GM12865 (cell line): ENCODE measurements at regions not wholly inside any gene's neighbourhood (a gene's known extent, or its start where the extent isn't known, plus 50 kb on each side); places are given as distances from the start of the nearest gene placed in this dataset.

ENCODE experiments used
- DNase-seq: peaks from one replicate; pipeline ENCODE4 v3.0.0; 2010; ENCODE audit warnings: low read depth
- H3K4me3 ChIP-seq: 2 replicates; pipeline ENCODE4 v1.5.1; 2011; ENCODE audit warnings: mild to moderate bottlenecking, low read depth, low read length, control low read depth
- TF ChIP-seq, protein P1 (sequence below): IDR thresholded peaks from 2 replicates; pipeline ENCODE4 v1.5.1; 2011; ENCODE audit warnings: low read length, control low read depth, low read depth, inconsistent platforms; ENCODE audit not compliant: insufficient read depth; ENCODE audit errors: missing control alignments

GRCh38 chr3:25107918-25108617 is 320.0 kb upstream of the RARB start:
- DNase-seq, result no peak
- TF ChIP-seq, protein P1, sequence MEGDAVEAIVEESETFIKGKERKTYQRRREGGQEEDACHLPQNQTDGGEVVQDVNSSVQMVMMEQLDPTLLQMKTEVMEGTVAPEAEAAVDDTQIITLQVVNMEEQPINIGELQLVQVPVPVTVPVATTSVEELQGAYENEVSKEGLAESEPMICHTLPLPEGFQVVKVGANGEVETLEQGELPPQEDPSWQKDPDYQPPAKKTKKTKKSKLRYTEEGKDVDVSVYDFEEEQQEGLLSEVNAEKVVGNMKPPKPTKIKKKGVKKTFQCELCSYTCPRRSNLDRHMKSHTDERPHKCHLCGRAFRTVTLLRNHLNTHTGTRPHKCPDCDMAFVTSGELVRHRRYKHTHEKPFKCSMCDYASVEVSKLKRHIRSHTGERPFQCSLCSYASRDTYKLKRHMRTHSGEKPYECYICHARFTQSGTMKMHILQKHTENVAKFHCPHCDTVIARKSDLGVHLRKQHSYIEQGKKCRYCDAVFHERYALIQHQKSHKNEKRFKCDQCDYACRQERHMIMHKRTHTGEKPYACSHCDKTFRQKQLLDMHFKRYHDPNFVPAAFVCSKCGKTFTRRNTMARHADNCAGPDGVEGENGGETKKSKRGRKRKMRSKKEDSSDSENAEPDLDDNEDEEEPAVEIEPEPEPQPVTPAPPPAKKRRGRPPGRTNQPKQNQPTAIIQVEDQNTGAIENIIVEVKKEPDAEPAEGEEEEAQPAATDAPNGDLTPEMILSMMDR, result no peak
- H3K4me3 ChIP-seq, result no peak overlapping the region

DNA sequence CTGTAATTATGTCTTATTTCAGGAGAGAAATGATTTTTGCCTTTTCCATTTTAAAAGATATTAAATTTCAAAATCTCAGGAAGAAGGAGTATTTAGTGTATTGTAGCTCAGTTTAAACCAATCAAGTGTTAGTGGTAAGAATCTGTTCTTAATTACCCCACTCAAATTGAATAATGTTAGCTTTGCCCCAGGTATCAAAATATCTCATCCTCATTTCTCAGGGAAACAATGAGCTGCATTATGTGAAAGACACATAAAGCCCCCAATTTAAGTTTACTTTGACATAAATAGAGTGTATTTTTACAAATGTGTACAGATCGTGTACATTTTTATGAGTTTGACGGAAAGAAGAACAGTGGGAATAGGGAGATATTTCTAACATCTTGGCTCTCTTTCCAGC is 317.4 kb upstream of the RARB start:
- TF ChIP-seq, protein P1, result no peak
- DNase-seq, result no peak
- no peak overlapping the region for H3K4me3 ChIP-seq

- H3K4me3 ChIP-seq, result no peak overlapping the region
- no peak for DNase-seq
- TF ChIP-seq, protein P1, result no peak
Measured at GRCh38 chr3:25113891-25114290, 314.2 kb upstream of the RARB start.

DNA sequence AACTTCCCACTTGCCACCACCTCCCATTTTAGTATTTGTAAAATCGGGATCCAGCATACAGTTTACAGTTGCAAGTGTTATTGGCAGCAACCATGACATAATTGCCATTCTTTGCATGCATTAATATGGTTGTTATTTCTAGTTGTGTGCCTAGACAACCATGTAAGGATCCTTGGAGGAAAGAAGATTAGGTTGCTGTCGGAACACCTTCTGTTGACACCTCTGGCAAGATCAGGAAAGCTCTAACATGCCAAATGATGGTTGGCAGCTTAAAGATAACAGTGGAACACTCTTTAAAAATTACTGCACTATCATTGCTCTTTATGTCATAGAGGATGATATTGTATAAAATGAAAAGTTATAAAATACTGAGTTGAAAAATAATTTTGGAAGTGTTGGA is 313.5 kb upstream of the RARB start:
- no peak for DNase-seq
- TF ChIP-seq, protein P1, result no peak

DNA sequence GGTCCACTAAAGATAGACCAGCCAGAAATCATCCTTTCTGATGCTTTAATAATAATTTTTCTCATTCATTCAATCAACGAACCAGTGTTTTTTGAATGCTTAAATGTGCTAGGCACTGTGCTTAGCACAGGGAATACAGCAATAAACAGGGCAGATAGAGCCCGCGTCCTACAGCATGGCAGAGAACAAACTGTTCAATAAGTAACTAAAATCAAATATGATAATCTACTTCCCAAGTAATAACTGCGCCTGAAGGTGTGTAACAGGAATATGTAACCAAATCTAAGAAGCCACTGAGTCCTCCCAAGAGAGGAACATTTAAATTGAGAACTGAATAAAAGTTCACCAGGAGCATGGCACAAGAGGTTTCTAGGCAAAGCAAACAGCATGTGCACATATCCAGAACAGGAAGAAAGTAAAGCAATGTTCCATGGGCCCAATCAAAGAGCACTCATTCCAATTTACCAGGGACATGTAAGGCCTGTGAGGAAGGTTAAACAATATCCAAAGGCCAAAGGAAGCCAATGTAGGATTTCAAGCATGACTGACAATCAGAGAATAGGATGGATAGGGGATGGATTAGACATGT is 311.0 kb upstream of the RARB start:
- TF ChIP-seq, protein P1, result no peak
- no peak overlapping the region for H3K4me3 ChIP-seq
- no peak for DNase-seq

More for the DNA sequence above, 313.5 kb upstream of the RARB start:
- no peak overlapping the region for H3K4me3 ChIP-seq

DNA sequence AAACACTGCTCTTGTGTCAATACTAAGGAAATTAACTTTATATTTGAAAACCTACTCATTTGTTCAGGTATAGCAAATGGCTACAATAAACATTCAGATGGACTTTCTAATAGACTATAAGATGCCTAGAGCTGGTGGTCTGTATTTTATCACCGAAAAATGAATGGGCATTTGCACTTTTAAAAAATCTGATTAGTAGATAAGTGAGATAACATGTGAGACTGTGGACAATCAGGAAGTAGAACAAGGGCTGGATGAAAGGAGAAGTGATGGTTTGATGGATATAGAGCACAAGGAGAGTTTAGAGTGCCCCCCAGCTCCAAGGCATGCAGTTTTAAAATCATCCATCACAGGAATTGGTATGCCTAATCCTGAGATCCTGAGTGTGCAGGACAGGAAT is 308.4 kb upstream of the RARB start:
- H3K4me3 ChIP-seq, result no peak overlapping the region
- TF ChIP-seq, protein P1, result no peak
- DNase-seq, result no peak

GRCh38 chr3:25120665-25121064 is 307.4 kb upstream of the RARB start:
- H3K4me3 ChIP-seq, result no peak overlapping the region

More at GRCh38 chr3:25120665-25121064, 307.4 kb upstream of the RARB start:
- TF ChIP-seq, protein P1, result no peak
- DNase-seq, result no peak
